Neural progenitor cell (in vitro differentiated cells): ENCODE measurements at regions not wholly inside any gene's neighbourhood (a gene's known extent, or its start where the extent isn't known, plus 50 kb on each side); places are given as distances from the start of the nearest gene placed in this dataset.

Experiments
- EZH2 ChIP-seq: fragments of 200-600 bp; sonication (generic); IDR thresholded peaks from 2 replicates; pipeline ENCODE4 v1.6.1; 2017; ENCODE audit warnings: antibody characterized with exemption, mild to moderate bottlenecking, moderate library complexity
- EZH2phosphoT487 ChIP-seq: fragments of 200-600 bp; sonication (generic); IDR thresholded peaks from 2 replicates; pipeline ENCODE4 v1.6.1; 2017; ENCODE audit warnings: antibody characterized with exemption
- TF ChIP-seq, protein P1 (sequence below): fragments of 200-600 bp; sonication (generic); IDR thresholded peaks from 2 replicates; pipeline ENCODE4 v1.5.1; 2017; ENCODE audit warnings: antibody characterized with exemption, mild to moderate bottlenecking

DNA sequence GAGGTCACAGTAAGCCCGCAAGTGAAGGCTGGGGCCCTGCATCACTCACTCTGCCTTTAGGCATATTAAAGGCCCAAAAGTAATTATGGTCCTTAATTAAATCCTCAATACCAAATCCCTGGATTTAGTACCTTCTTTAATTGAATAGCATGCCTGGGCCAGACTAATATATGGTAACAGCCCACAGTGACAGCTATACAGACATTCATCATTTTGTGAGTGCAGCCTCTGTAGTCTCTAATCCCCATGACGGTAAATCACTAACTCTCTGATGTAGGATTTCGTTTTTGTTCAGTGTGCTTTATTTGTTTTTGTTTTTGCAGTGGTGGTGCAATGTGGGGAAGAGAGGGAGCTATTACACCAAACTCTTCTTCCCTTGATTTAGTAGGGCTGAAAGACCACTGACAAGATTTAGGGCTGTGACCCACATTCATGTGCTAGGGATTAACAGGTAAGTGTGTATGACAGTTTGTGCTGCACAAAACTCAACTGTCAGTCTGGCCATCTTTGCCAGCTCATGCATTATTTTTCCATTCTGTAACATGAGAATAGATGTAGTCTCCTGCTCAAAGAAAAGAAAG, 60.6 kb upstream of the SLC39A8 start:
- TF ChIP-seq, protein P1, sequence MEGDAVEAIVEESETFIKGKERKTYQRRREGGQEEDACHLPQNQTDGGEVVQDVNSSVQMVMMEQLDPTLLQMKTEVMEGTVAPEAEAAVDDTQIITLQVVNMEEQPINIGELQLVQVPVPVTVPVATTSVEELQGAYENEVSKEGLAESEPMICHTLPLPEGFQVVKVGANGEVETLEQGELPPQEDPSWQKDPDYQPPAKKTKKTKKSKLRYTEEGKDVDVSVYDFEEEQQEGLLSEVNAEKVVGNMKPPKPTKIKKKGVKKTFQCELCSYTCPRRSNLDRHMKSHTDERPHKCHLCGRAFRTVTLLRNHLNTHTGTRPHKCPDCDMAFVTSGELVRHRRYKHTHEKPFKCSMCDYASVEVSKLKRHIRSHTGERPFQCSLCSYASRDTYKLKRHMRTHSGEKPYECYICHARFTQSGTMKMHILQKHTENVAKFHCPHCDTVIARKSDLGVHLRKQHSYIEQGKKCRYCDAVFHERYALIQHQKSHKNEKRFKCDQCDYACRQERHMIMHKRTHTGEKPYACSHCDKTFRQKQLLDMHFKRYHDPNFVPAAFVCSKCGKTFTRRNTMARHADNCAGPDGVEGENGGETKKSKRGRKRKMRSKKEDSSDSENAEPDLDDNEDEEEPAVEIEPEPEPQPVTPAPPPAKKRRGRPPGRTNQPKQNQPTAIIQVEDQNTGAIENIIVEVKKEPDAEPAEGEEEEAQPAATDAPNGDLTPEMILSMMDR: no peak
- no peak for TF ChIP-seq EZH2
- TF ChIP-seq EZH2phosphoT487: no peak
